ENCODE measurements at regions not wholly inside any gene's neighbourhood (a gene's known extent, or its start where the extent isn't known, plus 50 kb on each side); places are given as distances from the start of the nearest gene placed in this dataset.
"Not testable (repeated sequence)": the region's sequence is repeated elsewhere in the genome, so short reads cannot be mapped to it uniquely, and the experiment has no call there.

DNA sequence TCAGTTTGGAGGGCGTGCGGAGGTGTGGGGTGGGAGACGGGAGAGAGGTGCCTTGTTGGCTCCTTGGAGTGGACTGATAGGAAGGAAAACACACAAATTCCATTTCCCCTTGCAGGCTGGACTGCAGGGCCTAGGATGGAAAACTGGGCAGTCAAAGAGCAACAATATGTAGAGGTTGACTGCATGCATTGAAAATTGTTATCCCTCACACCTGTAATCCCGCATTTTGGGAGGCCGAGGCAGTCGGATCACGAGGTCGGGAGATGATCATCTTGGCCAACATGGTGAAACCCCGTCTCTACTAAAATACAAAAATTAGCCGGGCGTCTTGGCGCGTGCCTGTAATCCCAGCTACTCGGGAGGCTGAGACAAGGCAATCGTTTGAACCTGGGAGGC lies 128.2 kb downstream of the PPIAL4G start:
- DNase-seq: no peak

DNA sequence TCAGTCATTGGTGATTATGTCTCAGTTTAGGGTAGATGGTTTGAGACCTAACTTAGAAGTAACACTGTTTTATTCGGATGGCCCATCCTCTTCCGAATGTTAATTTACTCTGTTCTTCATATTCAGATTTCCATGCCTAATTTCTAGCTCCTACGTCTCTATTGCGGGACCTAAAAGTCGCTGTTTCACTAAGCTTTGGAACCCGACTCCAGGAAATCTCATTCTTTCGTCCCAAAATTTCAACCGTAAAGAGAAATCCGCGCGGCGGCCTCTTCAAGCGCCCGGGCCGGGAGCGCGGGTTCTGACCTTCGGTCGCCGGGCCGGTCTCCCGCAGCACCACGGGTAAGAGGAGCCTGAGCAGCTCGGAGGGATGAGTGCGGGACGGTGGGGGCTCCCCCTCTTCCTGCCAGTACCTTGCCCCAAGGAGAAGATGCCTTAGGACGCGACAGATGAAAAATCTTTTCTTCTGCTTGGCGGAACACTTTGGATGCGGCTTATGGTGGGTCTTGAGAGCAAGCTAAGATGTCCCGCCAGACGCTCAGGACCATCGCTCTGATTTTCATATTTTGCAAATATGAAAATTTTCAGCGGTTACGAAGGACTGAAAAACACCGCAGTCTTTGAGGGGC lies 128.7 kb downstream of the PPIAL4G start:
- DNase-seq: no peak

GRCh38 chr1:148353461-148354283 lies 129.4 kb downstream of the PPIAL4G start:
- no peak for DNase-seq

DNA sequence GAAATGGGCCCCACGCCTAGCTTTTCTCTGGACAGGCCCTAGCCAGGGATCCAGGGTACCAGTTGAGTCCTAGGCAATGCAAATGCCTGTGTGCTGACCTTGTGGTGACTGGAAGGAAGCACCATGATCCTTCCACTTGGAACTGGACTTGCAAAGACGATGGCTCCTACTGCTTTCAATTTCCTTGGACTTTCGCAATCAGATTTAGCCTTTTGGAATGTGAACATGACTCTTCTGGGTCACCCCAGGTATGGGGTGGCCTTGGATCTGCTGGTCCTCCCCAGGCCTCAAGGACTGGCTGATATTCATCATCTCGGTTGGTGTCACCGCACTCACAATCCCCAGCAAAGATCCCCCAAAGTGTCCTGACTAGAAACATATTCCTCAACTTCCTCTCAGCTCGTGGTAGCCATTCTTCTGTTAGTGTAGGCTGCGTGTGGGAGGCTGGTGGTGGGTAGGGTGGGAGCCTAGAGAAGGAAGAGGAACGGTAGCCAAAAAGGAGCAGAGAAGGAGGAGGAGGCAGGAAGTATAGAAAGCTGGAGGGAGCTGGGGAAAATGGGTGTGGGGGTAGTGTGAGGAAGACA lies 130.5 kb downstream of the PPIAL4G start:
- no peak for DNase-seq

DNA sequence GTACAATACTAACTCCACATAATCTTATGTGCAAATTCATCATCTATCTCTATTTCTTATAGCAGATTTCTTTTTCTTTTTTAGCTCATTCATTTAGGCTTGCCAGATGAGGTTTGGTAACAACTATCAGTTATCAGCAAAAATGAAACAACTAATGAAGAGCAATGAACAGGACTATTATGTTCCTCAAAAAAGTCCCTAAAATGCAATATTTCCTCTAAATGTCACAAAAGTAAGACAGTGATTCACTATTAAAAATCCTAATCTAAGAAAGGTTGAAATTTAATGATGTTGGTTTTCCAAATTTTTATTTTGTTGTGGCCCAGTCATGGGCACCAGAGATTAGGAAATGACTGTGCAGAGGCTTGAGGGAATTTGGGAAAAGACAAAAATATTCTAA lies 135.3 kb downstream of the PPIAL4G start:
- DNase-seq: no peak

GRCh38 chr1:148345659-148346151 lies 137.4 kb downstream of the PPIAL4G start:
- peak; percentile 3 for DNase-seq

DNA sequence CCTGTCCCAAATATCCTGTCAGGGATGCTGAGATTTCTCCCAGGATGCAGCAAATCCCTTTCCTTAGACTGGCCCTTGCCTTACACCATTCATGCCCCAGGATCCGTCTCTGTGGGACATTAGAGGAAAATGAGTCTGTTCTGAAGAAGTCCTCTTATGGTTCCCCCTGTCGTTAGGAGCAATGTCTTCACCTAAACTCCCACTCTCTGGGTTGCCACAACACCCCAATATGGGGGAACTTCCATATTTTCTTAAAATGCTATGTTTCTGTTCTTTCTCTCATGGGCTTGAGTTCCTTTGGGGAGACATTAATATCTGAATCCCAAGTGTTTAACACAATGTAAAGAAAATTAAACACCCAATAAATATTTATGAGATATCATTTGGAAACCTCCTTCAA lies 138.5 kb downstream of the PPIAL4G start:
- DNase-seq: not testable (repeated sequence)

GRCh38 chr1:148341729-148342128 lies 141.4 kb downstream of the PPIAL4G start:
- not testable (repeated sequence) for DNase-seq

DNA sequence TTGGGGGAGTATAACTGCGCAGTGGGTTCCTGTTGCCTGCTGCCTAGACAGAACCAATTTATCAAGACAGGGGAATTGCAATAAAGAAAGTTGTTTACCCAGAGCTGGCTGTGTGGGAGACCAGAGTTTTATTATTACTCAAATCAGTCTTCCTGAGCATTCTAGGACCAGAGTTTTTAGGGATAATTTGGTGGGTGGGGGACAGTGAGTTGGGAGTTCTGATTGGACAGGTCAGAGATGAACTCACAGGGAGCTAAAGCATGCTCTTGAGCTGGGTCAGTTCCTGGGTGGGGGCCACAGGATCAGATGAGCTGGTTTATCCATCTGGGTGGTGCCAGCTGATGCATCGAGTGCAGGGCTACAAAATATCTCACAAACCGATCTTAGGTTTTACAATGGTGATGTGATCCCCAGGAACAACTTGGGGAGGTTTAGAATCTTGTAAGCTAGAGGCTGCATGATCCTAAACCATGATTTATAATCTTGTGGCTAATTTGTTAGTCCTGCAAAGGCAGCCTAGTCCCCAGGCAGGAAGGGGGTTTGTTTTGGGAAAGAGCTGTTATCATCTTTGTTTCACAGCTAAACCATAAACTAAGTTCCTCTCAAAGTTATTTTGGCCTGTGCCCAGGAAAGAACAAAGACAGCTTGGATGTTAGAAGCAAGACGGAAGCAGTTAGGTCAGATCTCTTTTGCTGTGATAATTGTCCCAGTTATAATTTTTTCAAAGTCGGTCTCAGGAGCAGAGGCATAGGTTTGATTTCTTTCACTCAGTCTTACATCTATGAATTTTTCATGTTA lies 146.8 kb downstream of the PPIAL4G start:
- not testable (repeated sequence) for DNase-seq

GRCh38 chr1:148334339-148335130 lies 148.6 kb downstream of the PPIAL4G start:
- peak; percentile 76 for DNase-seq

GRCh38 chr1:148333875-148334338 lies 149.2 kb downstream of the PPIAL4G start:
- DNase-seq: no peak

GRCh38 chr1:148328884-148329283 lies 154.2 kb downstream of the PPIAL4G start:
- no peak for DNase-seq

DNA sequence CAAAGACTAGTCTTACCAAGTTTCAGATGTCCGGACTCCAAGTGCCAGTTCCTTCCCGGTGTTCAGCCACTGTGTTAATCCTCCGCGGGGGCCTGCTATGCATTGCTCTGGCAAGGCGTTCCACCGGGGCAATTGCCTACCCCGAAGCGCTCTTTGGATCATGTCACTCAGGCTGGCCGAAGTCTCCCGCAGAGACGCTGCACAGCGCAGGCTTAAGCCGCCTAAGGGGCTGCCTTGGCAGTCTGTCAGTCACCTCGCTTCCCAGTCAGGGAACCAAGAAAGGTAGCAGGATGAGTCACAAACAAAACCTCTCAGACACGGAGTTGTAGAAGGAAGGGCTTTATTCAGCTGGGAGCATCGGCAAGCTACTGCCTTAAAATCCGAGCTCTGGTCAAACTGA lies 158.1 kb downstream of the PPIAL4G start:
- DNase-seq: not testable (repeated sequence)

DNA sequence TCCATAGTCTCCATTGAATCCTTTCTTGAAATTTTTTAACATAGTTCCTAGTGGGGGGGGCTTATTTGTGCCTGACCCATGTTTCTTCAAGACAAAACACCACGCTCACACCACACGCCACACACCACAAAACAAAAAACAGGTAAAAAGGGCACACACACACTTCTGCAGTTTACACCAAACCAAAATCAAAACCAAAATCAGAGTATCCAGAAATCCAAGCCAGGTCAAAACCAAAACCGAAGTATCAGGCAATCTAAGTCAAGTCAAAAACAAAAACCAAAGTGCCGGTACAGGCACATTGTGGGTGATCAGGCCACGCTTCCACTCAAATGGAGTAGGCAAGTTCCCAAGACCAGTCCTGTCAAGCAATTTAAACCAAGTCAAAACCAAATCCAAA lies 158.6 kb downstream of the PPIAL4G start:
- DNase-seq: not testable (repeated sequence)

- not testable (repeated sequence) for DNase-seq
Observed at GRCh38 chr1:148320079-148320478, 163.0 kb downstream of the PPIAL4G start.

DNA sequence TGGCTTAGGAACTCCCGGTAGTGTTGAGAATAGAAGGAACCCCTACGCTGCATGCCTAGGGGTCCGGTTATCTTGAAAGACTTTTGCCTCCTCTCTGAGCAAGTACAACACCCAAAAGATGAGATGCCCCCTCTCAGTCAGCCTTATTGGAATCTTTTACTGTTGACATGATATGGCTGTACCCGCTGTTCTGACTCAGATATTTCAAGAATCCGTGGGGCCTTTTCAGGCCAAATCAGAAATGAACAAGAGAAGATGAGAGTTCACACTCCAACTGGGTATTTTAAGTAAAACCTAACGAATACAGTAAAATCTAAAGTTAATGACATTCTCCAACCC lies 164.2 kb downstream of the PPIAL4G start:
- no peak for DNase-seq

GRCh38 chr1:148318123-148318903 lies 164.8 kb downstream of the PPIAL4G start:
- DNase-seq: no peak

GRCh38 chr1:148317288-148317985 lies 165.4 kb upstream of the NBPF11 start:
- DNase-seq: no peak

DNA sequence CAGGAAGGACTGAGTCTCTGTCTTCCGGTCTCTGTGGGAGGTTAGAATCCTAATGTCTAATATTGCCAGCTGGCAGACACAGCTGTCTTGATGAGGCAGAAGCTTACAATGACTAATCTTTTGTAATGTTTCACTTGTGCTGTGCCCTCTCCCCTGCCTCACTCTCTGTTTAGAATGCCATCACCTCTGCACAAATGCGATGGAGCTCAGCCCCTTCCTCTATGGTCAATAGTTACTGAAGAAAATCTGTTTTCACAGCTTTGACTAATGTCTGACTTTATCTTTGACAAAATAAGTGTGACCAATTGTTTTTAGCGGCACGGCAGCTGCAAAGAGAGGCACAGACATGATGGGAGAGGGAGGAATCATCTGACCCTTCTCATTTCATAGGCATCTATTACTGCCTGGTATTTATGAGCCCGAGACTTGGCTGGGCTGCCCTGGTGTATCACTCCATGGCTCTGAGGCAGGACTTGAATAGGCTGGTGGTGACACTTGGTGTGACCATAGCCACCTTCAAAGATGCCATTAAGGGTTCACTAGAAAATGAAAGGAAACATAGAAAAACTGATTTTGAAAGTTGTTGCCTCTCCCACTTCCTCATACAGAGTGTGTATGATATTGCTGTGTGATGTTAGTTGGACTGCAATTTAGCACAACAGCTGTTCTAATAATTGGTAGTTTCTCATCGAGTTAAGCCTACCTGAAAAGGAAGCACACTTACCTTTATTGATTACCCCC lies 163.2 kb upstream of the NBPF11 start:
- DNase-seq: no peak

DNA sequence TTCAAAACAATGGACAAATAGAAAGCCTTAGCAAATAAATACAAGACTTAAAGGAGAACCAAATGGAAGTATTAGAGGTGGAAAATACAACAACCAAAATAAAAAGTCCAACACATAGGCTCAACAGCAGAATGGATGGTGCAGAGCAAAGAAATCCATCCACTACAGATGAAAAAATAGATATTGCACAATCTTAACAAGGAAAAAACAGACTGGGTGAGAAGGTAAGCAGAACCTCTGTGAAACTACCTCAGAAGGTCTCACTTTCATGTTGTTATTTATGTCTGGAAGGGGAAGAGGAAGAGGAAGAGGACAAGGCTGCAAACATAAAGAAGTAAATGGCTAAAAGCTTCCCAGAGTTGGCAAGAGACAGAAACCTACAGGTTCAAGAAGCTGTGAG lies 158.7 kb upstream of the NBPF11 start:
- no peak for DNase-seq
